Esophagus squamous epithelium (tissue), 4 donors: ENCODE measurements at regions not wholly inside any gene's neighbourhood (a gene's known extent, or its start where the extent isn't known, plus 50 kb on each side); places are given as distances from the start of the nearest gene placed in this dataset.

Source experiments
- POLR2A ChIP-seq, 4 donors: fragments of 450-650 bp; IDR thresholded peaks; one replicate each; pipeline ENCODE4 v1.6.1; 2017; ENCODE audit warnings: antibody characterized with exemption in 4 of 4, mild to moderate bottlenecking in 4 of 4, moderate library complexity in 3 of 4
- TF ChIP-seq, protein P1 (sequence below), 6 experiments: fragments of 450-650 bp in 4 of 6; fragments of 200-600 bp in 2 of 6; sonication (generic) in 2 of 6; IDR thresholded peaks; one replicate each; pipeline ENCODE4 v1.5.1; 2016 to 2019; ENCODE audit warnings: antibody characterized with exemption in 6 of 6, mild to moderate bottlenecking in 4 of 6, moderate library complexity in 4 of 6

DNA sequence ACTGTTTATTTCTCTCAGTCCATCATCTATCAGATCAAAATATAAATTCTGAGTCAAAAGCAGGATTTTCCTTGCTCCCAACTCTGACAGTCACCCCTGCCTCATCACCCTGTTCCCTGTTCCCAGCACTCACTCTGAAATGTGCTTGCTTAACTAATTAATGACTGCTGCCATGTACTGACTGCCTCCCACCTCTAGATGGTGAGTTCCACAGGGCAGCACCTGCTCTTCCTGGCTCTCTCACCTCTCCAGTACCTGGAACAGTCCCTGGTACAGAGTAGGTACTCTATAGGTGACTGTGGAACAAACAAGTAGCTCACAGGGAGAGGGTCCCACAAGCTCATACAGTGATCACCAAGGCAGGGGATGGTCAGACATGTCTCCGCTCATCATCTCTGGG is 114.3 kb upstream of the C16orf82 start:
- TF ChIP-seq, protein P1, sequence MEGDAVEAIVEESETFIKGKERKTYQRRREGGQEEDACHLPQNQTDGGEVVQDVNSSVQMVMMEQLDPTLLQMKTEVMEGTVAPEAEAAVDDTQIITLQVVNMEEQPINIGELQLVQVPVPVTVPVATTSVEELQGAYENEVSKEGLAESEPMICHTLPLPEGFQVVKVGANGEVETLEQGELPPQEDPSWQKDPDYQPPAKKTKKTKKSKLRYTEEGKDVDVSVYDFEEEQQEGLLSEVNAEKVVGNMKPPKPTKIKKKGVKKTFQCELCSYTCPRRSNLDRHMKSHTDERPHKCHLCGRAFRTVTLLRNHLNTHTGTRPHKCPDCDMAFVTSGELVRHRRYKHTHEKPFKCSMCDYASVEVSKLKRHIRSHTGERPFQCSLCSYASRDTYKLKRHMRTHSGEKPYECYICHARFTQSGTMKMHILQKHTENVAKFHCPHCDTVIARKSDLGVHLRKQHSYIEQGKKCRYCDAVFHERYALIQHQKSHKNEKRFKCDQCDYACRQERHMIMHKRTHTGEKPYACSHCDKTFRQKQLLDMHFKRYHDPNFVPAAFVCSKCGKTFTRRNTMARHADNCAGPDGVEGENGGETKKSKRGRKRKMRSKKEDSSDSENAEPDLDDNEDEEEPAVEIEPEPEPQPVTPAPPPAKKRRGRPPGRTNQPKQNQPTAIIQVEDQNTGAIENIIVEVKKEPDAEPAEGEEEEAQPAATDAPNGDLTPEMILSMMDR (IDR thresholded peaks at IDR 0.05): no peak
- TF ChIP-seq POLR2A (IDR thresholded peaks at IDR 0.05): no peak
